OCI-LY3 (cell line): ENCODE measurements at regions not wholly inside any gene's neighbourhood (a gene's known extent, or its start where the extent isn't known, plus 50 kb on each side); places are given as distances from the start of the nearest gene placed in this dataset.

Experiments
- H2AFZ ChIP-seq: fragments of 200-600, 300-600 bp; shearing (Covaris generic); 2 replicates; pipeline ENCODE4 v1.6.0; 2014; ENCODE audit warnings: antibody characterized with exemption, low read depth, low read length
- H3K27ac ChIP-seq: fragments of 200-600, 300-600 bp; sonication (generic); 2 replicates; pipeline ENCODE4 v1.5.1; 2014; ENCODE audit warnings: mild to moderate bottlenecking, low read length, moderate library complexity, mixed read lengths
- H3K27me3 ChIP-seq: fragments of 200-600, 300-600 bp; sonication (generic); 2 replicates; pipeline ENCODE4 v1.6.1; 2014; ENCODE audit warnings: low read depth, low read length, mixed read lengths
- H3K36me3 ChIP-seq: fragments of 200-600, 300-600 bp; sonication (generic); replicated peaks from 2 replicates; pipeline ENCODE3; 2014; ENCODE audit warnings: low read depth, low read length, mixed read lengths
- H3K4me1 ChIP-seq: fragments of 300-600, 200-600 bp; sonication (generic); 2 replicates; pipeline ENCODE4 v1.6.1; 2014; ENCODE audit warnings: low read length, mixed read lengths
- H3K4me2 ChIP-seq: fragments of 200-600, 300-600 bp; sonication (generic); 2 replicates; pipeline ENCODE4 v1.6.1; 2014; ENCODE audit warnings: low read length, mixed read lengths
- H3K4me3 ChIP-seq: fragments of 300-600, 200-600 bp; sonication (generic); 2 replicates; pipeline ENCODE4 v1.5.1; 2014; ENCODE audit warnings: antibody characterized with exemption, mild to moderate bottlenecking, low read length, moderate library complexity
- H3K79me2 ChIP-seq: fragments of 300-600, 200-600 bp; shearing (Covaris generic); 2 replicates; pipeline ENCODE4 v1.6.1; 2014; ENCODE audit warnings: mild to moderate bottlenecking, low read length, mixed read lengths
- H3K9ac ChIP-seq: fragments of 300-600, 200-600 bp; shearing (Covaris generic); 2 replicates; pipeline ENCODE4 v1.6.0; 2014; ENCODE audit warnings: mild to moderate bottlenecking, low read length, moderate library complexity
- H3K9me3 ChIP-seq: fragments of 200-600, 300-600 bp; shearing (Covaris generic); 2 replicates; pipeline ENCODE4 v1.6.1; 2014; ENCODE audit warnings: low read length, mixed read lengths; ENCODE audit not compliant: insufficient read depth
- H4K20me1 ChIP-seq: fragments of 200-600, 300-600 bp; sonication (generic); 2 replicates; pipeline ENCODE4 v1.6.1; 2016; ENCODE audit warnings: low read length, mixed read lengths; ENCODE audit not compliant: insufficient read depth
- CTCF ChIP-seq: fragments of 200-600, 300-600 bp; sonication (generic); IDR thresholded peaks from 2 replicates; pipeline ENCODE4 v1.5.1; 2014; ENCODE audit warnings: antibody characterized with exemption, low read length, low read depth
- EZH2phosphoT487 ChIP-seq: fragments of 200-600 bp; shearing (Covaris generic); IDR thresholded peaks from 2 replicates; pipeline ENCODE4 v1.6.1; 2018; ENCODE audit warnings: antibody characterized with exemption, mixed run types, low read depth

- TF ChIP-seq CTCF: no peak
- no peak for TF ChIP-seq EZH2phosphoT487
- H3K4me3 ChIP-seq: no peak overlapping the region
These were observed 1780.1 kb downstream of the ARAP2 start for GRCh38 chr4:34464196-34464595.

GRCh38 chr4:34466411-34466810 is 1777.9 kb downstream of the ARAP2 start:
- Histone ChIP-seq H3K79me2 (no peaks in the 10 kb centered on the region), H3K4me3 (no peak overlapping the region), H2AFZ (no peak overlapping the region; the same call in 1 of the 2 replicates), H4K20me1 (no peaks in the 10 kb centered on the region), H3K36me3 (no peaks in the 10 kb centered on the region), H3K4me2 (no peak overlapping the region), H3K9ac (no peak overlapping the region), H3K27me3 (no peaks in the 10 kb centered on the region), H3K27ac (no peak overlapping the region), H3K9me3 (no peaks in the 10 kb centered on the region), H3K4me1 (no peaks in the 10 kb centered on the region)
- TF ChIP-seq CTCF (no peak), EZH2phosphoT487 (no peak)

More at GRCh38 chr4:34464196-34464595, 1780.1 kb downstream of the ARAP2 start:
- Histone ChIP-seq H3K36me3 (no peaks in the 10 kb centered on the region), H3K4me2 (no peak overlapping the region), H3K4me1 (no peaks in the 10 kb centered on the region), H4K20me1 (no peaks in the 10 kb centered on the region), H3K9me3 (no peaks in the 10 kb centered on the region), H3K79me2 (no peaks in the 10 kb centered on the region), H3K9ac (no peak overlapping the region), H3K27ac (no peak overlapping the region), H3K27me3 (no peaks in the 10 kb centered on the region), H2AFZ (no peak overlapping the region)

- Histone ChIP-seq H3K4me2 (no peak overlapping the region), H3K4me1 (no peaks in the 10 kb centered on the region), H3K27me3 (no peaks in the 10 kb centered on the region), H3K36me3 (no peaks in the 10 kb centered on the region), H3K9me3 (no peaks in the 10 kb centered on the region), H3K9ac (no peak overlapping the region), H3K4me3 (no peak overlapping the region), H3K27ac (no peak overlapping the region), H4K20me1 (no peaks in the 10 kb centered on the region), H3K79me2 (no peaks in the 10 kb centered on the region), H2AFZ (no peak overlapping the region)
- TF ChIP-seq EZH2phosphoT487: no peak
- TF ChIP-seq CTCF: no peak
These were observed 1774.8 kb downstream of the ARAP2 start for GRCh38 chr4:34469516-34469915.

- TF ChIP-seq EZH2phosphoT487: no peak
- TF ChIP-seq CTCF: no peak
- H3K9me3 ChIP-seq: no peaks in the 10 kb centered on the region
- H3K9ac ChIP-seq: no peak overlapping the region
- H2AFZ ChIP-seq: no peak overlapping the region
- H3K4me2 ChIP-seq: no peak overlapping the region
- no peaks in the 10 kb centered on the region for H3K36me3 ChIP-seq
- H3K4me3 ChIP-seq: no peak overlapping the region
- H3K27me3 ChIP-seq: no peaks in the 10 kb centered on the region
- no peaks in the 10 kb centered on the region for H4K20me1 ChIP-seq
- no peaks in the 10 kb centered on the region for H3K79me2 ChIP-seq
- no peaks in the 10 kb centered on the region for H3K4me1 ChIP-seq
- no peak overlapping the region for H3K27ac ChIP-seq
These were observed 1759.1 kb downstream of the ARAP2 start for GRCh38 chr4:34485252-34485651.
